ENCODE measurements at regions not wholly inside any gene's neighbourhood (a gene's known extent, or its start where the extent isn't known, plus 50 kb on each side); places are given as distances from the start of the nearest gene placed in this dataset.

- ATAC-seq (no peak), DNase-seq (no peak)
- H3K36me3 Mint-ChIP-seq = no peaks in the 10 kb centered on the region
- H3K9me3 Mint-ChIP-seq = peaks cover 0 to 3% (median 0%) of the 10 kb centered on the region in 11 donors
- no peak overlapping the region for H3K4me3 Mint-ChIP-seq
- Histone ChIP-seq H3K27me3 (ENCODE audit: control insufficient read depth in 2 of 2, insufficient read depth in 2 of 2, low read length in 2 of 2) (no peaks in the 10 kb centered on the region), H3K27ac (ENCODE audit: low read depth, low read length) (no peak overlapping the region), H3K9me3 (ENCODE audit: control insufficient read depth in 2 of 3, low read length in 3 of 3) (peaks cover 0 to 4% (median 0%) of the 10 kb centered on the region in 3 experiments), H3K4me3 (ENCODE audit: low read length) (no peak overlapping the region), H3K4me1 (ENCODE audit: control insufficient read depth in 2 of 2, insufficient read depth in 2 of 2, low read length in 2 of 2) (no peaks in the 10 kb centered on the region), H3K36me3 (ENCODE audit: control insufficient read depth in 2 of 3, insufficient read depth in 3 of 3, low read length in 3 of 3) (no peaks in the 10 kb centered on the region)
- CTCF ChIA-PET = no interaction called here
- no peak overlapping the region for H3K27ac Mint-ChIP-seq
- intact Hi-C loops (cut with micrococcal nuclease) = no loop called here
- no peaks in the 10 kb centered on the region for H3K4me1 Mint-ChIP-seq
- peaks cover 8 to 22% (median 16%) of the 10 kb centered on the region in 5 donors for H3K27me3 Mint-ChIP-seq
- POLR2A ChIA-PET = no interaction called here
Measured at GRCh38 chr2:45195916-45196315, 186.7 kb upstream of the SIX2 start.

- H3K27me3 ChIP-seq (ENCODE audit: control insufficient read depth in 2 of 2, insufficient read depth in 2 of 2, low read length in 2 of 2) = no peaks in the 10 kb centered on the region
- DNase-seq (no peak), ATAC-seq (no peak)
- no peaks in the 10 kb centered on the region for H3K4me1 ChIP-seq (ENCODE audit: control insufficient read depth in 2 of 2, insufficient read depth in 2 of 2, low read length in 2 of 2)
- H3K4me3 ChIP-seq (ENCODE audit: low read length) = no peak overlapping the region
- Mint-ChIP-seq H3K4me3 (no peak overlapping the region), H3K36me3 (no peaks in the 10 kb centered on the region), H3K4me1 (no peaks in the 10 kb centered on the region), H3K27ac (no peak overlapping the region), H3K27me3 (peaks cover 11 to 32% (median 22%) of the 10 kb centered on the region in 5 donors), H3K9me3 (peaks cover 0 to 3% (median 0%) of the 10 kb centered on the region in 11 donors)
- ChIA-PET POLR2A (no interaction called here), CTCF (no interaction called here)
- no peak overlapping the region for H3K27ac ChIP-seq (ENCODE audit: low read depth, low read length)
- H3K36me3 ChIP-seq (ENCODE audit: control insufficient read depth in 2 of 3, insufficient read depth in 3 of 3, low read length in 3 of 3) = no peaks in the 10 kb centered on the region
- no peaks in the 10 kb centered on the region for H3K9me3 ChIP-seq (ENCODE audit: control insufficient read depth in 2 of 3, low read length in 3 of 3)
- intact Hi-C loops (cut with micrococcal nuclease) = no loop called here
Measured at GRCh38 chr2:45194596-45194995, 185.3 kb upstream of the SIX2 start.

GRCh38 chr2:45193581-45193980, 184.3 kb upstream of the SIX2 start:
- Mint-ChIP-seq H3K9me3 (peaks cover 0 to 3% (median 0%) of the 10 kb centered on the region in 11 donors), H3K27ac (no peak overlapping the region), H3K36me3 (no peaks in the 10 kb centered on the region), H3K4me3 (no peak overlapping the region), H3K27me3 (peaks cover 16 to 42% (median 32%) of the 10 kb centered on the region in 5 donors), H3K4me1 (no peaks in the 10 kb centered on the region)
- Histone ChIP-seq H3K9me3 (ENCODE audit: control insufficient read depth in 2 of 3, low read length in 3 of 3) (no peaks in the 10 kb centered on the region), H3K4me3 (ENCODE audit: low read length) (no peak overlapping the region), H3K27me3 (ENCODE audit: control insufficient read depth in 2 of 2, insufficient read depth in 2 of 2, low read length in 2 of 2) (no peaks in the 10 kb centered on the region), H3K36me3 (ENCODE audit: control insufficient read depth in 2 of 3, insufficient read depth in 3 of 3, low read length in 3 of 3) (no peaks in the 10 kb centered on the region), H3K4me1 (ENCODE audit: control insufficient read depth in 2 of 2, insufficient read depth in 2 of 2, low read length in 2 of 2) (no peaks in the 10 kb centered on the region), H3K27ac (ENCODE audit: low read depth, low read length) (no peak overlapping the region)
- CTCF ChIA-PET = no interaction called here
- no peak for ATAC-seq
- POLR2A ChIA-PET = no interaction called here
- no peak for DNase-seq
- intact Hi-C loops (cut with micrococcal nuclease) = no loop called here

- DNase-seq = no peak
- intact Hi-C loops (cut with micrococcal nuclease) = no loop called here
- no peaks in the 10 kb centered on the region for H3K9me3 ChIP-seq (ENCODE audit: control insufficient read depth in 2 of 3, low read length in 3 of 3)
- no peaks in the 10 kb centered on the region for H3K36me3 Mint-ChIP-seq
- ChIA-PET POLR2A (no interaction called here), CTCF (no interaction called here)
- H3K27ac ChIP-seq (ENCODE audit: low read depth, low read length) = no peak overlapping the region
- peaks cover 0 to 3% (median 0%) of the 10 kb centered on the region in 11 donors for H3K9me3 Mint-ChIP-seq
- H3K27ac Mint-ChIP-seq = no peak overlapping the region
- no peaks in the 10 kb centered on the region for H3K4me1 Mint-ChIP-seq
- H3K4me1 ChIP-seq (ENCODE audit: control insufficient read depth in 2 of 2, insufficient read depth in 2 of 2, low read length in 2 of 2) = no peaks in the 10 kb centered on the region
- ATAC-seq = no peak
- no peaks in the 10 kb centered on the region for H3K36me3 ChIP-seq (ENCODE audit: control insufficient read depth in 2 of 3, insufficient read depth in 3 of 3, low read length in 3 of 3)
- no peak overlapping the region for H3K4me3 ChIP-seq (ENCODE audit: low read length)
- H3K27me3 Mint-ChIP-seq = peaks cover 13 to 48% (median 38%) of the 10 kb centered on the region in 5 donors
- no peaks in the 10 kb centered on the region for H3K27me3 ChIP-seq (ENCODE audit: control insufficient read depth in 2 of 2, insufficient read depth in 2 of 2, low read length in 2 of 2)
- H3K4me3 Mint-ChIP-seq = no peak overlapping the region
Measured at GRCh38 chr2:45192991-45193390, 183.7 kb upstream of the SIX2 start.

GRCh38 chr2:45192481-45192880, 183.2 kb upstream of the SIX2 start:
- H3K9me3 ChIP-seq (ENCODE audit: control insufficient read depth in 2 of 3, low read length in 3 of 3) = no peaks in the 10 kb centered on the region
- H3K27me3 ChIP-seq (ENCODE audit: control insufficient read depth in 2 of 2, insufficient read depth in 2 of 2, low read length in 2 of 2) = no peaks in the 10 kb centered on the region
- intact Hi-C loops (cut with micrococcal nuclease) = no loop called here
- Mint-ChIP-seq H3K27me3 (peaks cover 13 to 53% (median 43%) of the 10 kb centered on the region in 5 donors), H3K4me1 (no peaks in the 10 kb centered on the region), H3K27ac (no peak overlapping the region), H3K36me3 (no peaks in the 10 kb centered on the region), H3K4me3 (no peak overlapping the region), H3K9me3 (peaks cover 0 to 4% (median 0%) of the 10 kb centered on the region in 11 donors)
- H3K4me1 ChIP-seq (ENCODE audit: control insufficient read depth in 2 of 2, insufficient read depth in 2 of 2, low read length in 2 of 2) = no peaks in the 10 kb centered on the region
- ATAC-seq (no peak), DNase-seq (no peak)
- ChIA-PET CTCF (no interaction called here), POLR2A (no interaction called here)
- H3K27ac ChIP-seq (ENCODE audit: low read depth, low read length) = no peak overlapping the region
- H3K4me3 ChIP-seq (ENCODE audit: low read length) = no peak overlapping the region
- no peaks in the 10 kb centered on the region for H3K36me3 ChIP-seq (ENCODE audit: control insufficient read depth in 2 of 3, insufficient read depth in 3 of 3, low read length in 3 of 3)

- H3K4me1 Mint-ChIP-seq = no peaks in the 10 kb centered on the region
- Histone ChIP-seq H3K36me3 (ENCODE audit: control insufficient read depth in 2 of 3, insufficient read depth in 3 of 3, low read length in 3 of 3) (no peaks in the 10 kb centered on the region), H3K27ac (ENCODE audit: low read depth, low read length) (no peak overlapping the region), H3K4me1 (ENCODE audit: control insufficient read depth in 2 of 2, insufficient read depth in 2 of 2, low read length in 2 of 2) (no peaks in the 10 kb centered on the region), H3K9me3 (ENCODE audit: control insufficient read depth in 2 of 3, low read length in 3 of 3) (no peaks in the 10 kb centered on the region), H3K4me3 (ENCODE audit: low read length) (no peak overlapping the region), H3K27me3 (ENCODE audit: control insufficient read depth in 2 of 2, insufficient read depth in 2 of 2, low read length in 2 of 2) (no peaks in the 10 kb centered on the region)
- no peak overlapping the region for H3K4me3 Mint-ChIP-seq
- ATAC-seq (no peak), DNase-seq (no peak)
- H3K27me3 Mint-ChIP-seq = peaks cover 11 to 51% (median 46%) of the 10 kb centered on the region in 5 donors
- peaks cover 0 to 4% (median 0%) of the 10 kb centered on the region in 11 donors for H3K9me3 Mint-ChIP-seq
- intact Hi-C loops (cut with micrococcal nuclease) = no loop called here
- ChIA-PET POLR2A (no interaction called here), CTCF (no interaction called here)
- peak overlapping the region in 1 of 9 donors; percentile 11 for H3K27ac Mint-ChIP-seq
- H3K36me3 Mint-ChIP-seq = no peaks in the 10 kb centered on the region
Measured at GRCh38 chr2:45191976-45192375, 182.7 kb upstream of the SIX2 start.

- no peak for ATAC-seq
- no peaks in the 10 kb centered on the region for H3K4me1 Mint-ChIP-seq
- H3K27me3 ChIP-seq (ENCODE audit: control insufficient read depth in 2 of 2, insufficient read depth in 2 of 2, low read length in 2 of 2) = no peaks in the 10 kb centered on the region
- no peak overlapping the region for H3K27ac Mint-ChIP-seq
- no peaks in the 10 kb centered on the region for H3K4me1 ChIP-seq (ENCODE audit: control insufficient read depth in 2 of 2, insufficient read depth in 2 of 2, low read length in 2 of 2)
- POLR2A ChIA-PET = no interaction called here
- peaks cover 11 to 51% (median 44%) of the 10 kb centered on the region in 5 donors for H3K27me3 Mint-ChIP-seq
- no peak for DNase-seq
- H3K4me3 Mint-ChIP-seq = no peak overlapping the region
- no peak overlapping the region for H3K27ac ChIP-seq (ENCODE audit: low read depth, low read length)
- intact Hi-C loops (cut with micrococcal nuclease) = no loop called here
- H3K9me3 Mint-ChIP-seq = peaks cover 0 to 4% (median 0%) of the 10 kb centered on the region in 11 donors
- no peaks in the 10 kb centered on the region for H3K36me3 Mint-ChIP-seq
- H3K4me3 ChIP-seq (ENCODE audit: low read length) = no peak overlapping the region
- CTCF ChIA-PET = no interaction called here
- H3K36me3 ChIP-seq (ENCODE audit: control insufficient read depth in 2 of 3, insufficient read depth in 3 of 3, low read length in 3 of 3) = no peaks in the 10 kb centered on the region
- no peaks in the 10 kb centered on the region for H3K9me3 ChIP-seq (ENCODE audit: control insufficient read depth in 2 of 3, low read length in 3 of 3)
Measured at GRCh38 chr2:45191146-45191863, 182.1 kb upstream of the SIX2 start.
